HEK293 (cell line): ENCODE measurements at regions not wholly inside any gene's neighbourhood (a gene's known extent, or its start where the extent isn't known, plus 50 kb on each side); places are given as distances from the start of the nearest gene placed in this dataset.

ENCODE experiments used
- ZNF266 ChIP-seq: fragments of 450-650 bp; formaldehyde crosslinking; IDR thresholded peaks from 2 replicates; pipeline ENCODE4 v1.5.1; 2016; ENCODE audit warnings: missing biosample characterization, missing genetic modification characterization, low read depth
- ZNF311 ChIP-seq: fragments of 450-650 bp; formaldehyde crosslinking; IDR thresholded peaks from 2 replicates; pipeline ENCODE4 v1.5.1; 2017; ENCODE audit warnings: missing biosample characterization, missing genetic modification characterization, borderline replicate concordance
- TF ChIP-seq, protein P1 (sequence below): fragments of 450-650 bp; formaldehyde crosslinking; IDR thresholded peaks from 2 replicates; pipeline ENCODE4 v1.5.1; 2016; ENCODE audit warnings: missing biosample characterization, missing genetic modification characterization

DNA sequence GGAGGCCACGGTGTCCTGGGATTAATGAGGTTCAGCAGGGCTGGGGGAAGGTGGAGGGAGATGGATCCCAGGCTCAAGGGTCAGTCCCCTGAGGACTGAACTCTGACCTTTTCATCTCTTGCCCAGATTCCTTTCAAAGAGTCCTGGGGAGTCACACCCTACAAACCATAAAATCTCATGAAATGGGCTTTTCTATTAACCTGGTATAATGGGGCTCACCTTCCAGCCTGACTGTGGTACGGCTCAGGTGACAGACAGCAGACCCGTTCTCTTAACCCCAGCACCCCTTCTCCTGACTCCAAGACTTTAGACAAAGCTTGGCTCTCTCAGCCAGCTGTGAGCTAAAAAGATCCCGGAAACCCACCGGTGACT lies 268.2 kb downstream of the ADGRD1 start:
- TF ChIP-seq, protein P1, sequence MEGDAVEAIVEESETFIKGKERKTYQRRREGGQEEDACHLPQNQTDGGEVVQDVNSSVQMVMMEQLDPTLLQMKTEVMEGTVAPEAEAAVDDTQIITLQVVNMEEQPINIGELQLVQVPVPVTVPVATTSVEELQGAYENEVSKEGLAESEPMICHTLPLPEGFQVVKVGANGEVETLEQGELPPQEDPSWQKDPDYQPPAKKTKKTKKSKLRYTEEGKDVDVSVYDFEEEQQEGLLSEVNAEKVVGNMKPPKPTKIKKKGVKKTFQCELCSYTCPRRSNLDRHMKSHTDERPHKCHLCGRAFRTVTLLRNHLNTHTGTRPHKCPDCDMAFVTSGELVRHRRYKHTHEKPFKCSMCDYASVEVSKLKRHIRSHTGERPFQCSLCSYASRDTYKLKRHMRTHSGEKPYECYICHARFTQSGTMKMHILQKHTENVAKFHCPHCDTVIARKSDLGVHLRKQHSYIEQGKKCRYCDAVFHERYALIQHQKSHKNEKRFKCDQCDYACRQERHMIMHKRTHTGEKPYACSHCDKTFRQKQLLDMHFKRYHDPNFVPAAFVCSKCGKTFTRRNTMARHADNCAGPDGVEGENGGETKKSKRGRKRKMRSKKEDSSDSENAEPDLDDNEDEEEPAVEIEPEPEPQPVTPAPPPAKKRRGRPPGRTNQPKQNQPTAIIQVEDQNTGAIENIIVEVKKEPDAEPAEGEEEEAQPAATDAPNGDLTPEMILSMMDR (tag by site-specific recombination), result no peak
- TF ChIP-seq ZNF311 (tag by site-specific recombination) (no peak), ZNF266 (tag by site-specific recombination) (no peak)
